ENCODE measurements at regions not wholly inside any gene's neighbourhood (a gene's known extent, or its start where the extent isn't known, plus 50 kb on each side); places are given as distances from the start of the nearest gene placed in this dataset.

- no peak overlapping the region for H3K9ac ChIP-seq (ENCODE audit: low read depth, low read length)
- H3K27ac ChIP-seq (ENCODE audit: low read length), result no peak overlapping the region
- H4K20me1 ChIP-seq (ENCODE audit: insufficient read depth, low read length), result no peaks in the 10 kb centered on the region
- no peaks in the 10 kb centered on the region for H3K27me3 ChIP-seq (ENCODE audit: insufficient read depth, low read length, poor library complexity)
- no peaks in the 10 kb centered on the region for H3K4me1 ChIP-seq (ENCODE audit: insufficient read depth, low read length)
- no peak overlapping the region for H3K4me2 ChIP-seq (ENCODE audit: insufficient read depth, low read length)
- H3K9me3 ChIP-seq (ENCODE audit: insufficient read depth, low read length, severe bottlenecking), result no peaks in the 10 kb centered on the region
- TF ChIP-seq CTCF (IDR thresholded peaks at IDR 0.05; ENCODE audit: borderline replicate concordance, extremely low read depth, low read length, poor library complexity, severe bottlenecking), result no peak
- TF ChIP-seq EZH2 (IDR thresholded peaks at IDR 0.05; ENCODE audit: borderline replicate concordance, low read depth, low read length, severe bottlenecking), result no peak
- H2AFZ ChIP-seq (ENCODE audit: low read depth, low read length), result no peak overlapping the region
- H3K79me2 ChIP-seq (ENCODE audit: insufficient read depth, low read length), result no peaks in the 10 kb centered on the region
- DNase-seq (no peak), ATAC-seq (ENCODE audit: insufficient read depth, low read depth) (no peak)
- no peaks in the 10 kb centered on the region for H3K36me3 ChIP-seq (ENCODE audit: insufficient read depth, low read length)
- H3K4me3 ChIP-seq (ENCODE audit: low read depth in 1 of 2, low read length in 2 of 2), result no peak overlapping the region
Measured at GRCh38 chr3:117477214-117477755, 767.7 kb downstream of the TUSC7 start.

GRCh38 chr3:117479095-117479494 is 769.5 kb downstream of the TUSC7 start:
- no peaks in the 10 kb centered on the region for H3K36me3 ChIP-seq (ENCODE audit: insufficient read depth, low read length)
- H3K9ac ChIP-seq (ENCODE audit: low read depth, low read length), result no peak overlapping the region
- no peaks in the 10 kb centered on the region for H4K20me1 ChIP-seq (ENCODE audit: insufficient read depth, low read length)
- no peak overlapping the region for H3K27ac ChIP-seq (ENCODE audit: low read length)
- H3K79me2 ChIP-seq (ENCODE audit: insufficient read depth, low read length), result no peaks in the 10 kb centered on the region
- no peaks in the 10 kb centered on the region for H3K4me1 ChIP-seq (ENCODE audit: insufficient read depth, low read length)
- no peak overlapping the region for H3K4me2 ChIP-seq (ENCODE audit: insufficient read depth, low read length)
- H3K9me3 ChIP-seq (ENCODE audit: insufficient read depth, low read length, severe bottlenecking), result no peaks in the 10 kb centered on the region
- H2AFZ ChIP-seq (ENCODE audit: low read depth, low read length), result no peak overlapping the region
- no peak for ATAC-seq (ENCODE audit: insufficient read depth, low read depth)
- no peaks in the 10 kb centered on the region for H3K27me3 ChIP-seq (ENCODE audit: insufficient read depth, low read length, poor library complexity)
- H3K4me3 ChIP-seq (ENCODE audit: low read depth in 1 of 2, low read length in 2 of 2), result no peak overlapping the region
- TF ChIP-seq EZH2 (IDR thresholded peaks at IDR 0.05; ENCODE audit: borderline replicate concordance, low read depth, low read length, severe bottlenecking), result no peak
- no peak for TF ChIP-seq CTCF (IDR thresholded peaks at IDR 0.05; ENCODE audit: borderline replicate concordance, extremely low read depth, low read length, poor library complexity, severe bottlenecking)
- no peak for DNase-seq

- ATAC-seq (ENCODE audit: insufficient read depth, low read depth) (no peak), DNase-seq (no peak)
- no peaks in the 10 kb centered on the region for H3K4me1 ChIP-seq (ENCODE audit: insufficient read depth, low read length)
- no peak overlapping the region for H3K4me2 ChIP-seq (ENCODE audit: insufficient read depth, low read length)
- no peaks in the 10 kb centered on the region for H3K27me3 ChIP-seq (ENCODE audit: insufficient read depth, low read length, poor library complexity)
- no peaks in the 10 kb centered on the region for H3K36me3 ChIP-seq (ENCODE audit: insufficient read depth, low read length)
- no peaks in the 10 kb centered on the region for H4K20me1 ChIP-seq (ENCODE audit: insufficient read depth, low read length)
- H3K4me3 ChIP-seq (ENCODE audit: low read depth in 1 of 2, low read length in 2 of 2), result no peak overlapping the region
- no peak overlapping the region for H3K9ac ChIP-seq (ENCODE audit: low read depth, low read length)
- no peak overlapping the region for H2AFZ ChIP-seq (ENCODE audit: low read depth, low read length)
- no peaks in the 10 kb centered on the region for H3K79me2 ChIP-seq (ENCODE audit: insufficient read depth, low read length)
- H3K27ac ChIP-seq (ENCODE audit: low read length), result no peak overlapping the region
- H3K9me3 ChIP-seq (ENCODE audit: insufficient read depth, low read length, severe bottlenecking), result no peaks in the 10 kb centered on the region
- TF ChIP-seq EZH2 (IDR thresholded peaks at IDR 0.05; ENCODE audit: borderline replicate concordance, low read depth, low read length, severe bottlenecking) (no peak), CTCF (IDR thresholded peaks at IDR 0.05; ENCODE audit: borderline replicate concordance, extremely low read depth, low read length, poor library complexity, severe bottlenecking) (no peak)
Measured at GRCh38 chr3:117480525-117480924, 770.9 kb downstream of the TUSC7 start.

- Histone ChIP-seq H3K27ac (ENCODE audit: low read length) (no peak overlapping the region), H3K27me3 (ENCODE audit: insufficient read depth, low read length, poor library complexity) (no peaks in the 10 kb centered on the region), H2AFZ (ENCODE audit: low read depth, low read length) (no peak overlapping the region), H3K4me3 (ENCODE audit: low read depth in 1 of 2, low read length in 2 of 2) (no peak overlapping the region), H3K9ac (ENCODE audit: low read depth, low read length) (no peak overlapping the region), H3K4me2 (ENCODE audit: insufficient read depth, low read length) (no peak overlapping the region), H3K36me3 (ENCODE audit: insufficient read depth, low read length) (no peaks in the 10 kb centered on the region), H3K4me1 (ENCODE audit: insufficient read depth, low read length) (no peaks in the 10 kb centered on the region), H3K9me3 (ENCODE audit: insufficient read depth, low read length, severe bottlenecking) (no peaks in the 10 kb centered on the region), H3K79me2 (ENCODE audit: insufficient read depth, low read length) (no peaks in the 10 kb centered on the region), H4K20me1 (ENCODE audit: insufficient read depth, low read length) (no peaks in the 10 kb centered on the region)
- TF ChIP-seq CTCF (IDR thresholded peaks at IDR 0.05; ENCODE audit: borderline replicate concordance, extremely low read depth, low read length, poor library complexity, severe bottlenecking) (no peak), EZH2 (IDR thresholded peaks at IDR 0.05; ENCODE audit: borderline replicate concordance, low read depth, low read length, severe bottlenecking) (no peak)
- no peak for DNase-seq
- ATAC-seq (ENCODE audit: insufficient read depth, low read depth), result no peak
Measured at GRCh38 chr3:117480972-117481371, 771.4 kb downstream of the TUSC7 start.
